Body of pancreas (tissue), 4 donors: ENCODE measurements at regions not wholly inside any gene's neighbourhood (a gene's known extent, or its start where the extent isn't known, plus 50 kb on each side); places are given as distances from the start of the nearest gene placed in this dataset.

Experiments used
- POLR2A ChIP-seq, 3 donors: fragments of 450-650 bp; IDR thresholded peaks; one replicate each; pipeline ENCODE4 v1.6.1; 2016; ENCODE audit warnings: antibody characterized with exemption in 3 of 3, mild to moderate bottlenecking in 2 of 3
- TF ChIP-seq, protein P1 (sequence below), 7 experiments: fragments of 450-650 bp in 4 of 7; fragments of 200-600 bp in 3 of 7; sonication (generic) in 3 of 7; IDR thresholded peaks; one replicate each; pipeline ENCODE4 v1.5.1; 2016 to 2019; ENCODE audit warnings: antibody characterized with exemption in 7 of 7

DNA sequence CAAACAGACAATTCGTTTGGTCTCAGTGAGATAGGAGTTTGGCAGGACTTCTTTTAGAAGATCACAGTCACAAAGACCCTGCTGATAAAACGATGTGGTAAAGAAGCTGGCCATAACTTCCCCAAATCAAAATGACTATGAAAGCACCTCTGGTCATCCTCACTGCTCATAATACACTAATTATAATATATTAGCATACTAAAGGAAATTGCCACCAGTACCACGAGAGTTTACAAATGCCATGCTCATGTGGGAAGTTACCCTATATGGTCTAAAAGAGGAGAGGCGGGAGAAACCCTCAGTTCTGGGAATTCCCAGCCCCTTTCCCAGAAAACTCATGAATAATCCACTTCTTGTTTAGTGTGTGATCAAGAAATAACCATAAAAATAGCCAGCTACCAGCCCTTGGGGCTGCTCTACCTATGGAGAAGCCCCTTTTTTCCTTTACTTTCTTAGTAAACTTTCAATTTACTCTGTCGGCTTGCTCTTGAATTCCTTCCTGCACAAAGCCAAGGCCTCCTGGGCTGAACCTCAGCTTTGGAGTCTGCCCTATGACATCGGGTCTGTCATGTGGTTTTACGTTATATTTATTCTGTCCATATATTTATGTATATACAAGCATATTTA is 115.8 kb upstream of the IGSF10 start:
- TF ChIP-seq, protein P1, sequence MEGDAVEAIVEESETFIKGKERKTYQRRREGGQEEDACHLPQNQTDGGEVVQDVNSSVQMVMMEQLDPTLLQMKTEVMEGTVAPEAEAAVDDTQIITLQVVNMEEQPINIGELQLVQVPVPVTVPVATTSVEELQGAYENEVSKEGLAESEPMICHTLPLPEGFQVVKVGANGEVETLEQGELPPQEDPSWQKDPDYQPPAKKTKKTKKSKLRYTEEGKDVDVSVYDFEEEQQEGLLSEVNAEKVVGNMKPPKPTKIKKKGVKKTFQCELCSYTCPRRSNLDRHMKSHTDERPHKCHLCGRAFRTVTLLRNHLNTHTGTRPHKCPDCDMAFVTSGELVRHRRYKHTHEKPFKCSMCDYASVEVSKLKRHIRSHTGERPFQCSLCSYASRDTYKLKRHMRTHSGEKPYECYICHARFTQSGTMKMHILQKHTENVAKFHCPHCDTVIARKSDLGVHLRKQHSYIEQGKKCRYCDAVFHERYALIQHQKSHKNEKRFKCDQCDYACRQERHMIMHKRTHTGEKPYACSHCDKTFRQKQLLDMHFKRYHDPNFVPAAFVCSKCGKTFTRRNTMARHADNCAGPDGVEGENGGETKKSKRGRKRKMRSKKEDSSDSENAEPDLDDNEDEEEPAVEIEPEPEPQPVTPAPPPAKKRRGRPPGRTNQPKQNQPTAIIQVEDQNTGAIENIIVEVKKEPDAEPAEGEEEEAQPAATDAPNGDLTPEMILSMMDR (IDR thresholded peaks at IDR 0.05), result no peak
- TF ChIP-seq POLR2A (IDR thresholded peaks at IDR 0.05), result no peak
